ENCODE measurements at regions not wholly inside any gene's neighbourhood (a gene's known extent, or its start where the extent isn't known, plus 50 kb on each side); places are given as distances from the start of the nearest gene placed in this dataset.

GRCh38 chr20:7828437-7828836 lies 111.8 kb downstream of the HAO1 start:
- TF ChIP-seq RAD21 (IDR thresholded peaks at IDR 0.05; ENCODE audit: low read length) (no peak), NFE2L2 (IDR thresholded peaks at IDR 0.05; ENCODE audit: low read depth, low read length) (no peak), CHD1 (IDR thresholded peaks at IDR 0.05; ENCODE audit: low read depth, low read length) (no peak), SMC3 (IDR thresholded peaks at IDR 0.05; ENCODE audit: low read depth, low read length) (no peak), BHLHE40 (IDR thresholded peaks at IDR 0.05; ENCODE audit: low read depth, low read length) (no peak), CTCF (conservative IDR thresholded peaks at IDR 0.05; ENCODE audit: low read depth, low read length) (no peak), CEBPB (IDR thresholded peaks at IDR 0.05; ENCODE audit: low read depth, low read length) (no peak), MAFK (IDR thresholded peaks at IDR 0.05; ENCODE audit: low read depth, low read length) (no peak), RCOR1 (IDR thresholded peaks at IDR 0.05; ENCODE audit: insufficient replicate concordance, low read length) (no peak), ELK1 (IDR thresholded peaks at IDR 0.05; ENCODE audit: borderline replicate concordance, low read depth, low read length) (no peak), FOS (IDR thresholded peaks at IDR 0.05; ENCODE audit: low read depth, low read length) (no peak), MAZ (IDR thresholded peaks at IDR 0.05; ENCODE audit: borderline replicate concordance, low read depth, low read length) (no peak), POLR2A (IDR thresholded peaks at IDR 0.05; ENCODE audit: low read depth, low read length) (no peak), MXI1 (IDR thresholded peaks at IDR 0.05; ENCODE audit: borderline replicate concordance, low read depth, low read length) (no peak), RFX5 (IDR thresholded peaks at IDR 0.05; ENCODE audit: low read depth, low read length) (no peak)
- TF ChIP-seq, protein P1, sequence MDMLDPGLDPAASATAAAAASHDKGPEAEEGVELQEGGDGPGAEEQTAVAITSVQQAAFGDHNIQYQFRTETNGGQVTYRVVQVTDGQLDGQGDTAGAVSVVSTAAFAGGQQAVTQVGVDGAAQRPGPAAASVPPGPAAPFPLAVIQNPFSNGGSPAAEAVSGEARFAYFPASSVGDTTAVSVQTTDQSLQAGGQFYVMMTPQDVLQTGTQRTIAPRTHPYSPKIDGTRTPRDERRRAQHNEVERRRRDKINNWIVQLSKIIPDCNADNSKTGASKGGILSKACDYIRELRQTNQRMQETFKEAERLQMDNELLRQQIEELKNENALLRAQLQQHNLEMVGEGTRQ (IDR thresholded peaks at IDR 0.05; ENCODE audit: low read depth, low read length) = no peak
- DNase-seq (no peak), ATAC-seq (ENCODE audit: low read depth) (no peak)
- Histone ChIP-seq H3K14ac (replicated peaks; ENCODE audit: low read depth, low read length) (no peak overlapping the region), H3K9me1 (ENCODE audit: insufficient read depth, low read length) (no peaks in the 10 kb centered on the region), H3K4me3 (ENCODE audit: insufficient read depth, low read depth, low read length) (no peak overlapping the region), H3K4me1 (ENCODE audit: control insufficient read depth, insufficient read depth, low read length) (no peaks in the 10 kb centered on the region), H3K4me2 (ENCODE audit: low read depth, low read length) (no peak overlapping the region), H4K91ac (ENCODE audit: insufficient read depth, low read depth, low read length) (no peak overlapping the region), H3K79me1 (ENCODE audit: low read depth in 1 of 2, low read length in 2 of 2) (no peaks in the 10 kb centered on the region), H2BK120ac (ENCODE audit: low read depth, low read length) (no peak overlapping the region), H2AK9ac (replicated peaks; ENCODE audit: low read depth, low read length, poor library complexity) (no peak overlapping the region), H3K18ac (ENCODE audit: low read depth, low read length) (no peak overlapping the region), H2AK5ac (ENCODE audit: low read depth, low read length) (no peak overlapping the region), H2BK20ac (ENCODE audit: low read depth, low read length) (no peak overlapping the region), H4K8ac (ENCODE audit: low read depth in 2 of 2, low read length in 2 of 2) (no peak overlapping the region), H3K9ac (ENCODE audit: low read depth, low read length) (no peak overlapping the region), H3K9me3 (ENCODE audit: control insufficient read depth, insufficient read depth, low read length) (no peaks in the 10 kb centered on the region), H2AFZ (replicated peaks; ENCODE audit: low read length, poor library complexity) (no peak overlapping the region), H2BK15ac (ENCODE audit: low read depth, low read length) (no peak overlapping the region), H3K23ac (ENCODE audit: low read depth, low read length) (no peak overlapping the region), H4K20me1 (ENCODE audit: insufficient read depth, low read length) (no peaks in the 10 kb centered on the region), H3K4ac (ENCODE audit: low read depth, low read length) (no peak overlapping the region), H3K56ac (ENCODE audit: extremely low read depth, insufficient read depth, low read length) (no peak overlapping the region), H3K27ac (ENCODE audit: insufficient read depth, low read length) (no peak overlapping the region), H3K36me3 (ENCODE audit: control insufficient read depth, insufficient read depth, low read length) (no peaks in the 10 kb centered on the region), H3K27me3 (ENCODE audit: control insufficient read depth, insufficient read depth, low read length) (no peaks in the 10 kb centered on the region), H4K5ac (ENCODE audit: low read depth, low read length) (no peak overlapping the region), H2BK5ac (ENCODE audit: low read depth, low read length, poor library complexity, severe bottlenecking) (no peak overlapping the region)
- intact Hi-C loops (cut with micrococcal nuclease) = no loop called here
- ChIA-PET CTCF (interaction anchor here (0.6 kb wide), 1 partner anchor 30 kb away, joined by 3 read pairs; no protein-coding TSS in a partner anchor), POLR2A (ENCODE audit: unreplicated experiment) (no interaction called here)
- WGBS, 2 experiments (ENCODE audit: extremely low coverage in 2 of 2, insufficient read length in 1 of 2) = no CpG with 5 or more reads among the region's 2 CpGs
- in situ Hi-C loops (cut with MboI; ENCODE audit: low sequenced_read_pairs) = no loop called here
- dilution Hi-C loops (cut with HindIII; ENCODE audit: low sequenced_read_pairs, unreplicated experiment) = no loop called here
- no TSS peak for BruUV-seq (replicated peaks)
